SK-N-SH treated with all-trans-retinoic acid at 6 μM for 48 hours (cell line): ENCODE measurements at regions not wholly inside any gene's neighbourhood (a gene's known extent, or its start where the extent isn't known, plus 50 kb on each side); places are given as distances from the start of the nearest gene placed in this dataset.

Experiments
- ATAC-seq: fragments of 200-7000 bp; cut with Tn5 transposase; 3 replicates; pipeline ENCODE4 v1.9.1; 2020; ENCODE audit warnings: mild to moderate bottlenecking, moderate library complexity
- ARNTL ChIP-seq: fragments of 450-650 bp; formaldehyde crosslinking; IDR thresholded peaks from 2 replicates; pipeline ENCODE4 v1.5.0; 2020; ENCODE audit warnings: low read depth, mild to moderate bottlenecking, moderate library complexity, borderline replicate concordance
- BACH2 ChIP-seq: fragments of 250-450 bp; sonication (Bioruptor Pico); IDR thresholded peaks from 2 replicates; pipeline ENCODE4 v1.9.0; 2021; ENCODE audit warnings: mild to moderate bottlenecking, borderline replicate concordance
- CREB5 ChIP-seq: fragments of 250-450 bp; sonication (Bioruptor Pico); IDR thresholded peaks from 2 replicates; pipeline ENCODE4 v1.5.1; 2020; ENCODE audit warnings: low read depth, mild to moderate bottlenecking, moderate library complexity
- CSDC2 ChIP-seq: fragments of 250-450 bp; sonication (Bioruptor Pico); IDR thresholded peaks from 2 replicates; pipeline ENCODE4 v1.5.0; 2020; ENCODE audit warnings: mild to moderate bottlenecking, moderate library complexity
- CSRNP3 ChIP-seq: fragments of 250-450 bp; sonication (Bioruptor Pico); IDR thresholded peaks from 2 replicates; pipeline ENCODE4 v1.5.1; 2021; ENCODE audit warnings: mild to moderate bottlenecking, moderate library complexity
- ESRRG ChIP-seq: fragments of 250-450 bp; sonication (Bioruptor Pico); IDR thresholded peaks from 2 replicates; pipeline ENCODE4 v1.6.1; 2021; ENCODE audit warnings: mild to moderate bottlenecking
- GLIS3 ChIP-seq: fragments of 250-450 bp; sonication (Bioruptor Pico); IDR thresholded peaks from 2 replicates; pipeline ENCODE4 v1.5.0; 2020; ENCODE audit warnings: mild to moderate bottlenecking, moderate library complexity
- ISL1 ChIP-seq: fragments of 250-450 bp; sonication (Bioruptor Pico); IDR thresholded peaks from 2 replicates; pipeline ENCODE4 v2.1.2; 2022; ENCODE audit warnings: mild to moderate bottlenecking, moderate library complexity
- OSR1 ChIP-seq: fragments of 250-450 bp; sonication (Bioruptor Pico); IDR thresholded peaks from 2 replicates; pipeline ENCODE4 v1.8.0; 2022; ENCODE audit warnings: moderate library complexity, mild to moderate bottlenecking, inconsistent platforms
- PATZ1 ChIP-seq: fragments of 250-450 bp; sonication (Bioruptor Pico); IDR thresholded peaks from 2 replicates; pipeline ENCODE4 v1.8.0; 2020; ENCODE audit warnings: mild to moderate bottlenecking, moderate library complexity, borderline replicate concordance
- POU6F1 ChIP-seq: fragments of 250-450 bp; sonication (Bioruptor Pico); IDR thresholded peaks from 2 replicates; pipeline ENCODE4 v1.8.0; 2021; ENCODE audit warnings: low read depth, mild to moderate bottlenecking, moderate library complexity, borderline replicate concordance
- PPARA ChIP-seq: fragments of 250-450 bp; sonication (Bioruptor Pico); IDR thresholded peaks from 2 replicates; pipeline ENCODE4 v1.5.0; 2020; ENCODE audit warnings: mild to moderate bottlenecking, borderline replicate concordance
- RARB ChIP-seq: fragments of 250-450 bp; sonication (Bioruptor Pico); IDR thresholded peaks from 2 replicates; pipeline ENCODE4 v1.8.0; 2021; ENCODE audit warnings: mild to moderate bottlenecking, moderate library complexity
- SNAI2 ChIP-seq: fragments of 250-450 bp; sonication (Bioruptor Pico); IDR thresholded peaks from 2 replicates; pipeline ENCODE4 v1.5.0; 2020; ENCODE audit warnings: mild to moderate bottlenecking, moderate library complexity
- TCF4 ChIP-seq: fragments of 250-450 bp; sonication (Bioruptor Pico); IDR thresholded peaks from 2 replicates; pipeline ENCODE4 v1.8.0; 2021; ENCODE audit warnings: mild to moderate bottlenecking, moderate library complexity, borderline replicate concordance
- TOX ChIP-seq: fragments of 250-450 bp; sonication (Bioruptor Pico); IDR thresholded peaks from 2 replicates; pipeline ENCODE4 v1.8.0; 2021; ENCODE audit warnings: mild to moderate bottlenecking, moderate library complexity, borderline replicate concordance
- TSHZ2 ChIP-seq: fragments of 250-450 bp; sonication (Bioruptor Pico); IDR thresholded peaks from 2 replicates; pipeline ENCODE4 v1.5.0; 2020; ENCODE audit warnings: mild to moderate bottlenecking, moderate library complexity
- ZC3H10 ChIP-seq: fragments of 250-450 bp; sonication (Bioruptor Pico); IDR thresholded peaks from 2 replicates; pipeline ENCODE4 v1.5.1; 2021; ENCODE audit warnings: mild to moderate bottlenecking, moderate library complexity
- ZFP3 ChIP-seq: fragments of 250-450 bp; sonication (Bioruptor Pico); IDR thresholded peaks from 2 replicates; pipeline ENCODE4 v1.5.0; 2020; ENCODE audit warnings: mild to moderate bottlenecking, moderate library complexity
- ZFP30 ChIP-seq: fragments of 450-650 bp; formaldehyde crosslinking; IDR thresholded peaks from 2 replicates; pipeline ENCODE4 v1.5.0; 2022; ENCODE audit warnings: mild to moderate bottlenecking, moderate library complexity
- ZNF565 ChIP-seq: fragments of 450-650 bp; formaldehyde crosslinking; conservative IDR thresholded peaks from 2 replicates; pipeline ENCODE4 v1.5.0; 2020; ENCODE audit warnings: low read depth, mild to moderate bottlenecking, moderate library complexity
- ZNF70 ChIP-seq: fragments of 450-650 bp; formaldehyde crosslinking; IDR thresholded peaks from 2 replicates; pipeline ENCODE4 v1.5.0; 2020; ENCODE audit warnings: mild to moderate bottlenecking, moderate library complexity
- ZNF8 ChIP-seq: fragments of 450-650 bp; formaldehyde crosslinking; IDR thresholded peaks from 2 replicates; pipeline ENCODE4 v1.5.0; 2020; ENCODE audit warnings: mild to moderate bottlenecking, moderate library complexity

- no peak for ATAC-seq
- TF ChIP-seq PPARA (CRISPR knock-in tag): no peak
Observed at GRCh38 chr5:121006217-121006616, 542.1 kb downstream of the PRR16 start.

GRCh38 chr5:121008041-121008440 is 543.9 kb downstream of the PRR16 start:
- ATAC-seq: no peak
- no peak for TF ChIP-seq ZC3H10 (CRISPR knock-in tag)
- TF ChIP-seq PATZ1 (CRISPR knock-in tag): no peak
- no peak for TF ChIP-seq TCF4 (CRISPR knock-in tag)
- no peak for TF ChIP-seq TOX
- TF ChIP-seq SNAI2 (CRISPR knock-in tag): no peak
- no peak for TF ChIP-seq PPARA (CRISPR knock-in tag)
- TF ChIP-seq OSR1: no peak
- no peak for TF ChIP-seq RARB (CRISPR knock-in tag)
- no peak for TF ChIP-seq TSHZ2
- TF ChIP-seq ARNTL (CRISPR knock-in tag): no peak
- TF ChIP-seq ZNF565 (CRISPR knock-in tag): no peak
- no peak for TF ChIP-seq ZNF70 (CRISPR knock-in tag)
- TF ChIP-seq BACH2 (CRISPR knock-in tag): no peak
- no peak for TF ChIP-seq ZFP30 (CRISPR knock-in tag)
- no peak for TF ChIP-seq ZNF8 (CRISPR knock-in tag)
- TF ChIP-seq ZFP3 (CRISPR knock-in tag): no peak
- no peak for TF ChIP-seq GLIS3 (CRISPR knock-in tag)
- TF ChIP-seq POU6F1 (CRISPR knock-in tag): no peak
- no peak for TF ChIP-seq ESRRG
- TF ChIP-seq, all 23 proteins: peak for 0

GRCh38 chr5:121009058-121009457 is 545.0 kb downstream of the PRR16 start:
- TF ChIP-seq RARB (CRISPR knock-in tag): no peak
- TF ChIP-seq, all 23 proteins: peak for 0
- no peak for ATAC-seq

GRCh38 chr5:121018004-121018403 is 553.9 kb downstream of the PRR16 start:
- TF ChIP-seq CSDC2 (CRISPR knock-in tag) (no peak), CREB5 (no peak), ESRRG (no peak), ZNF565 (CRISPR knock-in tag) (no peak), GLIS3 (CRISPR knock-in tag) (no peak), ZFP3 (CRISPR knock-in tag) (no peak), ZC3H10 (CRISPR knock-in tag) (no peak)
- no peak for ATAC-seq

GRCh38 chr5:121019106-121019505 is 555.0 kb downstream of the PRR16 start:
- no peak for ATAC-seq
- TF ChIP-seq TSHZ2: no peak
- no peak for TF ChIP-seq ARNTL (CRISPR knock-in tag)
- no peak for TF ChIP-seq ISL1
- no peak for TF ChIP-seq CSRNP3
- TF ChIP-seq GLIS3 (CRISPR knock-in tag): no peak
- no peak for TF ChIP-seq ZNF565 (CRISPR knock-in tag)
- TF ChIP-seq ZNF70 (CRISPR knock-in tag): no peak
